Chondrocyte (in vitro differentiated cells): ENCODE measurements at regions not wholly inside any gene's neighbourhood (a gene's known extent, or its start where the extent isn't known, plus 50 kb on each side); places are given as distances from the start of the nearest gene placed in this dataset.

ENCODE experiments used
- DNase-seq: peaks from one replicate; pipeline ENCODE4 v3.0.0; 2021; ENCODE audit warnings: mixed read lengths, low spot score
- H3K27ac Mint-ChIP-seq: one replicate; pipeline ENCODE4 v1.8.0; 2021; ENCODE audit warnings: mild to moderate bottlenecking, moderate library complexity, mixed read lengths; ENCODE audit not compliant: unreplicated experiment
- H3K27me3 Mint-ChIP-seq: 2 replicates; pipeline ENCODE4 v1.8.0; 2021; ENCODE audit warnings: low read depth, mixed read lengths
- H3K36me3 Mint-ChIP-seq: 2 replicates; pipeline ENCODE4 v1.8.0; 2021; ENCODE audit warnings: low read depth, mixed read lengths
- H3K4me1 Mint-ChIP-seq: 2 replicates; pipeline ENCODE4 v1.8.0; 2021; ENCODE audit warnings: low read depth, mild to moderate bottlenecking, mixed read lengths
- H3K4me3 Mint-ChIP-seq: one replicate; pipeline ENCODE4 v1.8.0; 2021; ENCODE audit warnings: mild to moderate bottlenecking, moderate library complexity, mixed read lengths; ENCODE audit not compliant: unreplicated experiment
- H3K9me3 Mint-ChIP-seq: 2 replicates; pipeline ENCODE4 v1.8.0; 2021; ENCODE audit warnings: low read depth, mixed read lengths
- TF ChIP-seq, protein P1 (sequence below): fragments of 200-600 bp; sonication (generic); IDR thresholded peaks from 2 replicates; pipeline ENCODE4 v1.5.0; 2021; ENCODE audit warnings: antibody characterized with exemption, mild to moderate bottlenecking, moderate library complexity

DNA sequence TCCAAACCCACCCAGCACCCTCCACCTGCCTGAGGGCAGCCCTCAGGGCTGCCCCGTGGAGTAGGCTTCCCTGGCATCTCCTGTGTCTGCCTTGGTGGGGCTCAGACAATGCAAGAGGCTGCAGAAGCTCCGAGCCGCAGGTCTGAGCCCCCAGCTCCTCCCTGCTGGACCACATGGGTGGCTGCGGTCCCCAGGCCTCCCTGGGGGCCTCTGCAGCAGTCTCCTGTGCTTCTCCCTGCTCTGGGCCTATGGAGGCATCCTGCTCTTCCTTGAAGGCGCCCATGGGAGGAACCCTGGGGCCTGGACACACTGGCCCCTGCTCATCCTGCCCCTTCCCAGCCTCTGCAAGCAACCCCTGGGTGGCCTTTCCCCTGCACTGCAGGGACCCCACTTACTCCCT is 86.1 kb upstream of the ACTRT2 start:
- DNase-seq: peak; percentile 49
- no peaks in the 10 kb centered on the region for H3K36me3 Mint-ChIP-seq
- TF ChIP-seq, protein P1, sequence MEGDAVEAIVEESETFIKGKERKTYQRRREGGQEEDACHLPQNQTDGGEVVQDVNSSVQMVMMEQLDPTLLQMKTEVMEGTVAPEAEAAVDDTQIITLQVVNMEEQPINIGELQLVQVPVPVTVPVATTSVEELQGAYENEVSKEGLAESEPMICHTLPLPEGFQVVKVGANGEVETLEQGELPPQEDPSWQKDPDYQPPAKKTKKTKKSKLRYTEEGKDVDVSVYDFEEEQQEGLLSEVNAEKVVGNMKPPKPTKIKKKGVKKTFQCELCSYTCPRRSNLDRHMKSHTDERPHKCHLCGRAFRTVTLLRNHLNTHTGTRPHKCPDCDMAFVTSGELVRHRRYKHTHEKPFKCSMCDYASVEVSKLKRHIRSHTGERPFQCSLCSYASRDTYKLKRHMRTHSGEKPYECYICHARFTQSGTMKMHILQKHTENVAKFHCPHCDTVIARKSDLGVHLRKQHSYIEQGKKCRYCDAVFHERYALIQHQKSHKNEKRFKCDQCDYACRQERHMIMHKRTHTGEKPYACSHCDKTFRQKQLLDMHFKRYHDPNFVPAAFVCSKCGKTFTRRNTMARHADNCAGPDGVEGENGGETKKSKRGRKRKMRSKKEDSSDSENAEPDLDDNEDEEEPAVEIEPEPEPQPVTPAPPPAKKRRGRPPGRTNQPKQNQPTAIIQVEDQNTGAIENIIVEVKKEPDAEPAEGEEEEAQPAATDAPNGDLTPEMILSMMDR: no peak
- H3K4me3 Mint-ChIP-seq: no peak overlapping the region
- H3K27ac Mint-ChIP-seq: no peak overlapping the region
- H3K4me1 Mint-ChIP-seq: no peaks in the 10 kb centered on the region
- H3K9me3 Mint-ChIP-seq: peaks cover 24% of the 10 kb centered on the region
- H3K27me3 Mint-ChIP-seq: no peaks in the 10 kb centered on the region

DNA sequence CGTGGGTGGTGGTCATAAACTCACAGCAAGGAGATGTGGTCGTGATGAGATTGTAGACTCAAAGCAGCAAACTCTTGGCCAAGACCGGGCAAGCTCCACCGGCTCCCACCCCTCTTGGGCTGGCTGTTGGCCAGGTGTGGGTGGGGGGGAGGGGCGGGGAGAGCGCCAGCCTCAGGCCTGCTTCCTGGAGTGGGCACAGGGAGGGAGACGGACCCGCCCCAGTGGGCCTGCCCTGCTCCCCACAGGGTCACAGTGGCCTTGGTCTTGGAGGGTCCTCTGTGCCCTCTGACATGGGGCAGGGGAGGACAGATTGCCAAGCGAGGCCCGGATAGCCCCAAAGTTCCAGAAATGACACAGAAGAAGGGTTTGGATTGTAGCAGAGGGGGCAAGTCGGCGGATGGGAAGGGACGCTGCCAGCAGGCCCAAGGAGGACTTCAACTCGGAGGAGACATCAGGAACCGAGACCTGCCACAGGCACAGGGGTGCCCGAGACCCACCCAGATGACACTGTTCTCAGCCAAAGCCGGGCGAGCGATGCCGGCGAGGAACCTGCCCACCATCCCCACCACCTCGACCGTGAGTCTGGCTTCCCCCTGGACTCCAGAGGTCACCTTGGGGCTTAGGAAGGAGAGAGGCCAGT is 85.4 kb upstream of the ACTRT2 start:
- no peaks in the 10 kb centered on the region for H3K27me3 Mint-ChIP-seq
- peak; percentile 82 for DNase-seq
- H3K9me3 Mint-ChIP-seq: peaks cover 30% of the 10 kb centered on the region
- no peak overlapping the region for H3K4me3 Mint-ChIP-seq
- no peaks in the 10 kb centered on the region for H3K4me1 Mint-ChIP-seq
- no peak overlapping the region for H3K27ac Mint-ChIP-seq
- no peaks in the 10 kb centered on the region for H3K36me3 Mint-ChIP-seq
- TF ChIP-seq, protein P1: no peak

DNA sequence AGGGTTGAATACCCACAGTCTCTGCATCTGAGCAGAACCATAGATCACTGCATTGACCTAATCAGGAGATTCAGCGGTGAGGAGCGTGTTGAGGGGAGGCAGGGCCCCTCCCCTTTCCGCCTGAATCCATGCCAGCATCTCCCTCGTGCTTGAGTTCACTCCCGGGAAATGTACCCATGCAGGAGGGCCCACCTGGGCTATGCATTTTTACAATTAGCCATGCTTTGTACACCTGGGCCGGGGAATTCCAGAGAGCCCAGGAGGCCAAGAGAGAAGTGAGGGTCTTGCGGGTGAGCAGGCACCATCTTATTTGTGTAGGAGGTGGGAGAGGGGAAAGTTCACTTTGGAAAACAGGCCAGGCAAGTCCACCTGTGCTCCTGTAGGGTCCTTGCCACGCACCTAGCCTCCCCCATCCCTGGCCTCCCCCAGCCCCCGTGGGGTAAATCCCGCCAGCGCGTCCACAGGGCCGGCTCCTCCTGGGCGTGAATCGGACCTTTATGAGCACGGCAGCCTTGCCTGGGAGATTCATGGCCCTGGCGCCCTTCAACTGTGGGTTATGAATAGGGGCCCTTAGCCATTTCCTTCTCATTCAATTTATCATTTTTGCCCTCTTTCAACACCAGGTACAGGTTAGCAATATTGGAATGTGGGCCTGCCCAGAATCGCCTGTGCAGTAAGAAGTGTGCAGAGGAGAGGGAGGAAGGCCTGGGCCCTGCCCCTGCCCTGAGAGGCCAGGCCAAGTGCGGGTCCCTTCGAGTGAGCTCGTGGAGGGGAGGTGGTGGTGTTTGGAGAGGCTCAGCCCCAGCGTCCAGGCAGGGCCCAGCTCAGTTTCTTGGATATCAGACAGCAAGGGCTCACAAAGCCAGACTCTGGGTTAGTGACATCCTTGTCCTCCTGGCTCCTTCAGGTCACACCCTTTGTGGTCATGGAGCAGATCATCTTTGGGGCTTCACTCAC is 84.4 kb upstream of the ACTRT2 start:
- Mint-ChIP-seq H3K4me1 (no peaks in the 10 kb centered on the region), H3K36me3 (no peaks in the 10 kb centered on the region), H3K27me3 (no peaks in the 10 kb centered on the region), H3K4me3 (no peak overlapping the region), H3K9me3 (peaks cover 33% of the 10 kb centered on the region), H3K27ac (no peak overlapping the region)
- peak; percentile 68 for DNase-seq
- TF ChIP-seq, protein P1: no peak

DNA sequence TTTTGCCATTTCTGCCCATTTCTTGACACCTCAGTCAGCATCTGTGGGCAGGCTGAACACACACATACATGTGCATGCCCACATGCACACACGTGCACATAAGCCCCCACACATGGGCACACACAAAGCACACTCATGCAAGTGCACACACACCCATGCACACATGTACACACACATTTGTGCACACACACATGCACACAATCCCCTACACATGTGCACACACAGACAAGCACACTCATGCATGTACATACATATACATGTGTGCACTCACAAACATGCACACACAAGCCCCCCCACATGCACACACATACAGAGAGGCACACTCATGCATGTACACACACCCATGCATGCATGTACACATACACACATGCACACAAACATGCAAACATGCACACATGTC is 83.5 kb upstream of the ACTRT2 start:
- Mint-ChIP-seq H3K9me3 (peaks cover 26% of the 10 kb centered on the region), H3K27ac (no peak overlapping the region)

DNA sequence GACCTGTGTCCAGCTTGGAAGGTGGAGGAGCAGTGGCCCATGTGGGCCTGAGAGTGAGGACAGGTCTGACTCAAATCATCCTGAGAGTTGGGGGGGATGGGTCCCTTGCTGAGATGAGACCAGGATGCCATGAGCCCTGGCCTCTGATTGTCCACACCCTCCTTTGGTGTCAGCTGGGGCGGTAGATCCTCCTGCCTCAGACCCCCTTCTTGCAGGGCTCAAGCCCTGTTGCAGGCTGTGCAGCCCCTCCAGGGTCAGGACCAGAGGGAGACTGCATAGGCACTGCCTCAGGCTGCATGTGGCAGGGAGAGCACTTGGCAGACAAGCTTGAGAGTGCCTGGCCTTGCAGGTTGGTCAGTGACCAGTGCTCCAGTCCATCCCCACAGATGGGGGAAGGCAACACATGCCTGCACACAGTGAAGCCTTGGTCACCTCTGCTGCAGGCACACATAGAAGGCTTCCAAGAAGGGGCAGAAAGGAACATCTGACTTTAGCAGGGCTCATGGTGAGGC is 82.2 kb upstream of the ACTRT2 start:
- Mint-ChIP-seq H3K27me3 (no peaks in the 10 kb centered on the region), H3K4me3 (no peak overlapping the region), H3K9me3 (peaks cover 26% of the 10 kb centered on the region), H3K4me1 (no peaks in the 10 kb centered on the region), H3K27ac (no peak overlapping the region), H3K36me3 (no peaks in the 10 kb centered on the region)
- DNase-seq: peak; percentile 48
- TF ChIP-seq, protein P1: no peak

More for the DNA sequence above, 83.5 kb upstream of the ACTRT2 start:
- Mint-ChIP-seq H3K4me1 (no peaks in the 10 kb centered on the region), H3K36me3 (no peaks in the 10 kb centered on the region), H3K4me3 (no peak overlapping the region), H3K27me3 (no peaks in the 10 kb centered on the region)
- DNase-seq: peak; percentile 18
- TF ChIP-seq, protein P1: no peak
